Astrocyte (in vitro differentiated cells and primary cell): ENCODE measurements at regions not wholly inside any gene's neighbourhood (a gene's known extent, or its start where the extent isn't known, plus 50 kb on each side); places are given as distances from the start of the nearest gene placed in this dataset.

ENCODE experiments used
- DNase-seq: peaks from one replicate; pipeline ENCODE4 v3.0.0-alpha.2; 2010; ENCODE audit warnings: low read depth
- FAIRE-seq: peaks from 2 replicates; lab custom pipeline; 2011; peaks lifted over from hg19 to GRCh38; lab: Jason Lieb, UNC
- H2AFZ ChIP-seq: 2 replicates; pipeline ENCODE4 v1.6.0; 2012; ENCODE audit warnings: low read depth, low read length, inconsistent platforms
- H3K27ac ChIP-seq: 2 replicates; pipeline ENCODE4 v1.5.1; 2011; ENCODE audit warnings: low read depth, low read length, inconsistent platforms
- H3K27me3 ChIP-seq: 2 replicates; pipeline ENCODE4 v1.6.0; 2011; ENCODE audit warnings: low read length, inconsistent platforms; ENCODE audit not compliant: insufficient read depth
- H3K36me3 ChIP-seq: 2 replicates; pipeline ENCODE4 v1.5.1; 2011; ENCODE audit warnings: low read length, inconsistent platforms; ENCODE audit not compliant: insufficient read depth
- H3K4me1 ChIP-seq: 2 replicates; pipeline ENCODE4 v1.5.1; 2011; ENCODE audit warnings: low read length, inconsistent platforms; ENCODE audit not compliant: insufficient read depth
- H3K4me2 ChIP-seq: 2 replicates; pipeline ENCODE4 v1.6.0; 2012; ENCODE audit warnings: low read length, inconsistent platforms
- H3K4me3 ChIP-seq: 2 replicates; pipeline ENCODE4 v1.5.1; 2011; ENCODE audit warnings: low read depth, mild to moderate bottlenecking, low read length, inconsistent platforms; ENCODE audit not compliant: insufficient read depth
- H3K79me2 ChIP-seq: 2 replicates; pipeline ENCODE4 v1.6.0; 2012; ENCODE audit warnings: mild to moderate bottlenecking, low read length, inconsistent platforms; ENCODE audit not compliant: insufficient read depth
- H3K9ac ChIP-seq: 2 replicates; pipeline ENCODE4 v1.6.0; 2012; ENCODE audit warnings: mild to moderate bottlenecking, low read length, inconsistent platforms
- H3K9me3 ChIP-seq: 2 replicates; pipeline ENCODE4 v1.5.1; 2012; ENCODE audit warnings: low read depth, mild to moderate bottlenecking, low read length, inconsistent platforms; ENCODE audit not compliant: insufficient read depth
- H4K20me1 ChIP-seq: 2 replicates; pipeline ENCODE4 v1.6.0; 2012; ENCODE audit warnings: low read length, inconsistent platforms; ENCODE audit not compliant: insufficient read depth
- H3K27ac Mint-ChIP-seq: one replicate; pipeline ENCODE4 v1.8.0; 2021; ENCODE audit warnings: mild to moderate bottlenecking, mixed read lengths; ENCODE audit not compliant: unreplicated experiment
- H3K27me3 Mint-ChIP-seq: one replicate; pipeline ENCODE4 v1.8.0; 2021; ENCODE audit warnings: low read depth, mixed read lengths; ENCODE audit not compliant: unreplicated experiment
- H3K36me3 Mint-ChIP-seq: one replicate; pipeline ENCODE4 v1.8.0; 2021; ENCODE audit warnings: low read depth, mixed read lengths; ENCODE audit not compliant: unreplicated experiment
- H3K4me1 Mint-ChIP-seq: one replicate; pipeline ENCODE4 v1.8.0; 2021; ENCODE audit warnings: low read depth, mixed read lengths; ENCODE audit not compliant: unreplicated experiment
- H3K4me3 Mint-ChIP-seq: one replicate; pipeline ENCODE4 v1.8.0; 2021; ENCODE audit warnings: mild to moderate bottlenecking, moderate library complexity, mixed read lengths; ENCODE audit not compliant: unreplicated experiment
- H3K9me3 Mint-ChIP-seq: one replicate; pipeline ENCODE4 v1.8.0; 2021; ENCODE audit warnings: mild to moderate bottlenecking, mixed read lengths; ENCODE audit not compliant: unreplicated experiment
- CTCF ChIP-seq: IDR thresholded peaks from 2 replicates; pipeline ENCODE4 v1.5.1; 2011; ENCODE audit warnings: low read depth, mild to moderate bottlenecking, inconsistent platforms, low read length, moderate library complexity; ENCODE audit not compliant: insufficient read depth
- EZH2 ChIP-seq: IDR thresholded peaks from 2 replicates; pipeline ENCODE4 v1.6.1; 2012; ENCODE audit warnings: mild to moderate bottlenecking, low read length, inconsistent platforms; ENCODE audit not compliant: insufficient read depth

GRCh38 chr3:101172516-101172915 lies 147.9 kb downstream of the IMPG2 start:
- H3K4me2 ChIP-seq, result no peak overlapping the region
- Mint-ChIP-seq H3K27ac (no peak overlapping the region), H3K4me1 (no peaks in the 10 kb centered on the region), H3K36me3 (no peaks in the 10 kb centered on the region), H3K27me3 (no peaks in the 10 kb centered on the region), H3K4me3 (no peak overlapping the region), H3K9me3 (peaks cover 2% of the 10 kb centered on the region)
- H2AFZ ChIP-seq, result no peak overlapping the region
- no peaks in the 10 kb centered on the region for H3K27me3 ChIP-seq
- no peak for DNase-seq
- no peaks in the 10 kb centered on the region for H3K79me2 ChIP-seq
- no peak overlapping the region for H3K4me3 ChIP-seq
- FAIRE-seq, result no peak
- H3K9me3 ChIP-seq, result no peaks in the 10 kb centered on the region
- H3K36me3 ChIP-seq, result no peaks in the 10 kb centered on the region
- no peak for TF ChIP-seq CTCF
- no peaks in the 10 kb centered on the region for H3K4me1 ChIP-seq
- H3K27ac ChIP-seq, result no peak overlapping the region
- no peak overlapping the region for H3K9ac ChIP-seq
- no peaks in the 10 kb centered on the region for H4K20me1 ChIP-seq

DNA sequence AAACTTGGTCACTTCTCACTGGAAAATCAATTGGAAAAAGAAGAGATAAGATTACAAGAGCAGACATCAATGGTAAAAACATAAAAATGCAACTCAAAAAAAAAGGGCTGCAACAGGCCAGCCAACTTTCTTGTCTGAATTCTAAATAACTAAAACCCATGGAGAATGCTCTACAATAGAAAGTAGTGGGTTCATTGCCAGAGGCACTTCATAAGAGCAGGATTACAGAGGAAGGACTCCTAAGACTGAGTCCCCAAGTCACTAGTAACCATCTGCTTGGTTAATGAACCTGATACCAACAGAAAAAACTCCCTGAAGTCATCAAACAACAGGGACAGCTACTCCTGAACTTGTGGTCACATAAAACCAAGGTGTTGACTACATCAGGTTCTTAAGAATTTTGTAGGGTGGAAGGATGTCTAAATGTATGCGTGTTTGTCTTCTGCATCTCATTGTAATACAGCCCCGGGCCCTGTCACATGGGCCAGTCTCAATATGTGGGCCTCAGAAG lies 148.6 kb downstream of the IMPG2 start:
- Histone ChIP-seq H3K4me1 (no peaks in the 10 kb centered on the region), H3K79me2 (no peaks in the 10 kb centered on the region), H3K36me3 (no peaks in the 10 kb centered on the region), H4K20me1 (no peaks in the 10 kb centered on the region), H3K4me3 (no peak overlapping the region), H3K27ac (no peak overlapping the region), H3K27me3 (no peaks in the 10 kb centered on the region), H3K4me2 (no peak overlapping the region), H3K9ac (no peak overlapping the region), H3K9me3 (no peaks in the 10 kb centered on the region), H2AFZ (no peak overlapping the region)
- H3K4me1 Mint-ChIP-seq, result no peaks in the 10 kb centered on the region
- TF ChIP-seq EZH2 (no peak), CTCF (no peak)
- H3K27ac Mint-ChIP-seq, result no peak overlapping the region
- DNase-seq (no peak), FAIRE-seq (no peak)
- no peak overlapping the region for H3K4me3 Mint-ChIP-seq
- H3K27me3 Mint-ChIP-seq, result no peaks in the 10 kb centered on the region
- no peaks in the 10 kb centered on the region for H3K36me3 Mint-ChIP-seq
- peaks cover 2% of the 10 kb centered on the region for H3K9me3 Mint-ChIP-seq

- H3K36me3 Mint-ChIP-seq, result no peaks in the 10 kb centered on the region
- Histone ChIP-seq H3K79me2 (no peaks in the 10 kb centered on the region), H3K36me3 (no peaks in the 10 kb centered on the region), H3K4me1 (no peaks in the 10 kb centered on the region), H3K4me3 (no peak overlapping the region), H3K9ac (no peak overlapping the region), H3K27me3 (no peaks in the 10 kb centered on the region), H3K27ac (no peak overlapping the region), H2AFZ (no peak overlapping the region), H3K9me3 (no peaks in the 10 kb centered on the region), H4K20me1 (no peaks in the 10 kb centered on the region), H3K4me2 (no peak overlapping the region)
- no peak overlapping the region for H3K4me3 Mint-ChIP-seq
- H3K27ac Mint-ChIP-seq, result no peak overlapping the region
- DNase-seq, result no peak
- H3K4me1 Mint-ChIP-seq, result no peaks in the 10 kb centered on the region
- TF ChIP-seq EZH2, result no peak
- TF ChIP-seq CTCF, result no peak
- H3K9me3 Mint-ChIP-seq, result peaks cover 2% of the 10 kb centered on the region
- FAIRE-seq, result no peak
- no peaks in the 10 kb centered on the region for H3K27me3 Mint-ChIP-seq
Observed at GRCh38 chr3:101170806-101171558, 149.4 kb downstream of the IMPG2 start.
